Hematopoietic multipotent progenitor cell treated with erythropoietin and hydrocortisone succinate and interleukin-3 and kit ligand, for 15 days (in vitro differentiated cells): ENCODE measurements at regions not wholly inside any gene's neighbourhood (a gene's known extent, or its start where the extent isn't known, plus 50 kb on each side); places are given as distances from the start of the nearest gene placed in this dataset.
"Not testable (repeated sequence)": the region's sequence is repeated elsewhere in the genome, so short reads cannot be mapped to it uniquely, and the experiment has no call there.

ENCODE experiments used
- DNase-seq: peaks from one replicate; pipeline ENCODE4 v3.0.0-alpha.2; 2015; ENCODE audit warnings: low spot score

DNA sequence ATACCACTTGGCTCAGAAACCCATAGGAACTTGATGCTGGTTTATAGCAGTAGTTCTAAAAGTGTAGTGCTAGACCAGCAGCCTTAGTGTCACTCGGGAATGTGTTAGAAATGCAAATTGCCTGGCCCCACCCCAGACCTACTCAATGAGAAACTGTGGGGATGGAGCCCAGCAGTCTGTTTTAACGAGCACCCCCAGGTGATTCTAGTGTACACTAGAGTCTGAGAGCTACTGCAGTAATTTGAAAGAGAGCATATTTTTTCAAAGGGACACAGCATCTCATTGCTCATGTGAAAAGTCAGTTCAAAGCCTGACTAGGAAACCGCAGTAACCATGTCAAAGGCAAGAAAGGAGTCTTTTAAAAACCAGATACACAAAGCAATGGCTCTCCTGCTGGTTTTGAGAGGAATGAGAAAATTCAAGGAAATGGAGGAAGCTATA, 313.4 kb downstream of the SQOR start:
- no peak for DNase-seq

- DNase-seq, result no peak
These were observed 324.1 kb downstream of the SQOR start for GRCh38 chr15:45958924-45959323.

GRCh38 chr15:45962733-45963132, 327.9 kb downstream of the SQOR start:
- no peak for DNase-seq

DNA sequence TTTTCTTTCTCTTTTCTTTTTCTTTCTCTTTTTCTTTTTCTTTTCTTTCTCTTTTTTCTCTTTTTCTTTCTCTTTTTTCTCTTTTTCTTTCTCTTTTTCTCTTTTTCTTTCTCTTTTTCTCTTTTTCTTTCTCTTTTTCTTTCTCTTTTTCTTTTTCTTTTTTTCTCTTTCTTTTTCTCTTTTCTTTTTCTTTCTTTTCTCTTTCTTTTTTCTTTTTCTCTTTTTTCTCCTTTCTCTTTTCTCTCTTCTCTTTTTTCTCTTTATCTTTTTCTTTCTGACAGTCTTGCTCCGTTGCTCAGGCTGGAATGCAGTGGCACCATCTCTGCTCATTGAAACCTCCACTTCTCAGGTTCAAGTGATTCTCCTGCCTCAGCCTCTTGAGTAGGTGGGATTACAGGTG, 335.7 kb downstream of the SQOR start:
- no peak for DNase-seq

- DNase-seq, result no peak
These were observed 345.5 kb downstream of the SQOR start for GRCh38 chr15:45980366-45980765.

DNA sequence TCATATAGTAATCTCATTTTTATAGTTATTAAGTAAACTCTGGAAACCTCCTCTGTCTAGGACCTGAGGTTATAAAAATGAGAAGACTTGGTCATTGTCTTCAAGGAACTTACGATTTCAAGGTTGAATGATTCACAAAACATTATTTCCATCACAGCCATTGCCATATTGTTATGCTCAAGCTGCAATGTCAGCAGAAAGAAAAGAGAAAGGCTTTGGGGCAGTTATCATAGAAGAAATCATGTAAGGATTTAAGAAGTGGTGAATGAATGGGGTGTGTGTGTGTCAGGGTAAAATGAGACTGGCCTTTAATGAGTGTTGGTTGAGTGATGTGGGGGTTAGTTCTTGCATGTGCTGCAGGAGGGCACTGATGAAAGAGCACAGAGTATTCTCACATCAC, 346.8 kb downstream of the SQOR start:
- no peak for DNase-seq

DNA sequence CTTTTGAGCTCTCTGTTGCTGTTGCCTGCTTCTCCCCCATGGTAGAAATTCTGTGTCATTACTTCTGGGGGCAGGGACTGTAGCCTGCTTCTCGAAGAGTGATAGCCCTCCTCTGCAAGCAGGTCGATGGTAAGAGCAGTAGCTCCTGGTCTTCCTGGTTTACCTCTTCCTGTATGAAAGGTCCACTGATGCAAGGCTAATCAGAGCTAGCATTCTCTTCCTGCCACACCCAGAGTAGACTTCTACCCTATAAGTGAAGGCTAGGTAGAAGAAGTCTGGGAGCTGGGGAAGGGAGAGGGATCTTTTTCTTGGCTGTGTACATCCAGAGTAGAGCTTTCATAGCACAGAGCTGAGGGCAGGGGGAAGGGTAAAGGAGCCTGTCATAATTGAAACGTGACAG, 357.0 kb downstream of the SQOR start:
- DNase-seq, result no peak

- DNase-seq, result no peak
These were observed 358.2 kb downstream of the SQOR start for GRCh38 chr15:45993072-45993471.

DNA sequence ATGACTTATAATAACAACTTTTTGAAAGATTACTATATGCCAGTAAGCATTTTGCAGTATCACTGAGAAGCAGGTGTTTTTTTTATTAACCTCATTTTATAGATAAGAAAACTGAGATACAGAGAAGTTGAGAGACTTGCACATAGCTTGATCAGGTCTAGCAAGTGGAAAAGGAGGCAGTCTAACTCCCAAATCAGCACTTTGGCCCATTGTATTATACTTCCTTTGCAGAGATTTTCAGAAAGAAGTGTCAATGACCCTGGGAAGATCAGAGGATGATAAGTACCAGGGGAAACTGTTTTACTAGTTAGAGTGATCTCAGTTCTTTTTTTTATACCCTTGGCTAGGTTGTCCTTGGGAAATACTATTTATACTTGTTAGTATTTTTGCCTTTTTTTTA, 358.7 kb downstream of the SQOR start:
- no peak for DNase-seq

DNA sequence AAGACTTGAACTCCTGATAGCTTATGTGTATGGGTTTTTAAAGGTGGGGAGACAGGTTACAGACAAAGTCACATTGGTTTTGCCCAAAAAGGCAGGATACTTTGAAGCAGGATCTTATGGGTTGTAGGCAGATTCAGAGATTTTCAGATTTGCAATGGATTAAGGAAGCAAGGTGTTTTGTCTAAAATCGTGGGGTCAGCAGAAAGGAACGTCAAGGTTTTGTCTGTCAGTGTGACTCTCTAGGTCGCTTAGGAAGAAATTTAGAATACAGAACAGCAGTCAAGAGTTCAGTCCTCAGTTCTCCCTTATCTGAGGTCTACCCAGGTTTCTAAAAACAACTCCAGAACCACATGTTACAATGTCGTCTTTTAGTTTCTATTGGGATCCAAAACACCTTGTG, 361.0 kb downstream of the SQOR start:
- DNase-seq, result no peak

GRCh38 chr15:46014532-46014931, 379.7 kb downstream of the SQOR start:
- DNase-seq, result no peak

- no peak for DNase-seq
These were observed 399.9 kb downstream of the SQOR start for GRCh38 chr15:46034755-46035154.

GRCh38 chr15:46039703-46040102, 404.9 kb downstream of the SQOR start:
- DNase-seq, result no peak

DNA sequence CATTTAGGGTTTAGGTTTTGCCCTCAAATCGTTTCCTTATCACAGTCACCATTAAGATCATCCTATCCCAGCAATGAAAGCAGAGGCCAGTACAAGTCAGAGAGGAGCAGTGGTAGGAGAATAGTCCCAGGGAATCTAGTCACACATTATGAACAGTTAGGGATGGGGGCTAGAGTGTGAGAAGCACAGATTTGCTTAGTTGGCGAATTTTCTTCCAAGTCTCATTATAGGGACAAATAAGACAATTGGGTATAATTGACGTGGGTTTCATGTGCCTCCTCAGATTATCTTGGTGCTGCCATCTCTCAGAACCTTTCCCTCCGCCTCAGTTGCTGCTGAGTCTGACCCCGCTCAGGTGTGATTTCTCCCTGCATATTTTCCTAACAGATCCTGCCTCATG, 407.1 kb downstream of the SQOR start:
- no peak for DNase-seq

- DNase-seq, result no peak
These were observed 425.2 kb downstream of the SQOR start for GRCh38 chr15:46059921-46060594.

GRCh38 chr15:46061002-46061401, 426.2 kb downstream of the SQOR start:
- no peak for DNase-seq

DNA sequence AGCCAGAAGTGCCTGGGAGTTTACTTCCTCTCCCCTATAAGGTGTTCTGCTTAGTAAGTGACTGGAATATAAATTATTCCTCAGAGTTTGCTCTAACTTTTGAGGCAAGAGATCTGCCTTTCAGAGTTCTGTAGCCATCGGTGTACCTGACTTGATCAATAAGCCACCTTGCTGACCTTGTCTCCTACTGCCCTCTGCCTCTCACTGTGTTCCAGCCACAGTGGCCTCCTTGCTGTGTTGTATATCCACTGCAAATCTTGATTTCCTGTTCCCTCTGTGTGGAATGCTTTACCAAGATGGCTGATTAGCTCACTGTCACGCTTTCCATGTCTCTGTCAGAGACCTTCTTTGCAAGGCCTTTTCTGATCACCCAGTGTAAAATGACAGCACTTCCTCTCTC, 442.4 kb downstream of the SQOR start:
- DNase-seq, result no peak

GRCh38 chr15:46079046-46079445, 444.2 kb downstream of the SQOR start:
- DNase-seq, result no peak

- DNase-seq, result no peak
These were observed 445.2 kb downstream of the SQOR start for GRCh38 chr15:46080016-46080415.

- no peak for DNase-seq
These were observed 453.9 kb downstream of the SQOR start for GRCh38 chr15:46088486-46089445.

GRCh38 chr15:46089467-46089935, 454.7 kb downstream of the SQOR start:
- DNase-seq, result no peak

DNA sequence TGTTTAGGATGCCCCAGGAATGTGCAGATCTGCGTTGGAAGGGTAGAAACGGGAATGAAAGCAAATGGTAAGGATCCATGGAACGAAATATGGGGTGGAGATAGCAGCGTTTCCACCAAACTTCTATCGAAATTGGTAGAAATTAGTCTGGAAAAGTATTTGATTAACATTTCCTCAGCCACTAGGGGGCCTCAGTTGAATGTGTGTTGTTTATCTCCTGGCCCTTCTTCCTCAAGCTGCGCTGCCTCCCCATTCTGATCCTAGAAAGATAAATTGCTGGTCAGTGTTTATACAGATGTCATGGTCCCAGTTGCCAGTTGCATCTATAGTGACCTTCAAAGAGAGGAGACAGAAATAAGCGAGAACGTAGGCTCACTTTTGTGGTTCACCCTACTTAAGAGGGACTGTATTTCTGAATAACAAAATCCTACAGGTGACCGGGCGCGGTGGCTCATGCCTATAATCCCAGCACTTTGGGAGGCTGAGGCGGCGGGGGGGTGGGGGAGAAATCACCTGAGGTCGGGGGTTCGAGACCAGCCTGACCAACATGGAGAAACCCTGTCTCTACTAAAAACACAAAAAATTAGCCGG, 457.1 kb downstream of the SQOR start:
- no peak for DNase-seq

GRCh38 chr15:46098006-46098405, 463.2 kb downstream of the SQOR start:
- not testable (repeated sequence) for DNase-seq
